ENCODE measurements at regions not wholly inside any gene's neighbourhood (a gene's known extent, or its start where the extent isn't known, plus 50 kb on each side); places are given as distances from the start of the nearest gene placed in this dataset.

DNA sequence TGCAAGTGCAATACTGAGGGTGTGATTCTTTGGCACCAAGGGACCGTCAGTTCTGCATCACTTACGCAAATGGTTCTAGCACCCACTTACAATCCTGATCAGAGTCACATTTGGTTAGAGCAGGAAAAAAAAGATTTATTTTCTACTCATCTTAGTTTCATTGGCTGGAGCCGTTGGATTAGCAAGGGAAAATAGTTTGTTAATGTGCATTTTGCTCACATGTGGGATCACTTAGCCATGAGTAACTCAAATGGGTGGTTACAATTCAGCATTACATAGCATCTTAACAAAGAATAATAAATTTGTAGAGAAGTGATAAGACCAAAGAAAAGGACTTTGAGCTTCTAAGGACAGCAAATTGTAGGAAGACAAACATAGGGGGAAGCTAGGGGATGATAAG, 216.9 kb downstream of the AUH start:
- TF ChIP-seq, protein P1, sequence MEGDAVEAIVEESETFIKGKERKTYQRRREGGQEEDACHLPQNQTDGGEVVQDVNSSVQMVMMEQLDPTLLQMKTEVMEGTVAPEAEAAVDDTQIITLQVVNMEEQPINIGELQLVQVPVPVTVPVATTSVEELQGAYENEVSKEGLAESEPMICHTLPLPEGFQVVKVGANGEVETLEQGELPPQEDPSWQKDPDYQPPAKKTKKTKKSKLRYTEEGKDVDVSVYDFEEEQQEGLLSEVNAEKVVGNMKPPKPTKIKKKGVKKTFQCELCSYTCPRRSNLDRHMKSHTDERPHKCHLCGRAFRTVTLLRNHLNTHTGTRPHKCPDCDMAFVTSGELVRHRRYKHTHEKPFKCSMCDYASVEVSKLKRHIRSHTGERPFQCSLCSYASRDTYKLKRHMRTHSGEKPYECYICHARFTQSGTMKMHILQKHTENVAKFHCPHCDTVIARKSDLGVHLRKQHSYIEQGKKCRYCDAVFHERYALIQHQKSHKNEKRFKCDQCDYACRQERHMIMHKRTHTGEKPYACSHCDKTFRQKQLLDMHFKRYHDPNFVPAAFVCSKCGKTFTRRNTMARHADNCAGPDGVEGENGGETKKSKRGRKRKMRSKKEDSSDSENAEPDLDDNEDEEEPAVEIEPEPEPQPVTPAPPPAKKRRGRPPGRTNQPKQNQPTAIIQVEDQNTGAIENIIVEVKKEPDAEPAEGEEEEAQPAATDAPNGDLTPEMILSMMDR (conservative IDR thresholded peaks at IDR 0.05) = no peak
- no peak for TF ChIP-seq ZFX (IDR thresholded peaks at IDR 0.05)
